GM21619 (cell line): ENCODE measurements at regions not wholly inside any gene's neighbourhood (a gene's known extent, or its start where the extent isn't known, plus 50 kb on each side); places are given as distances from the start of the nearest gene placed in this dataset.
A peak's percentile ranks its signal among the peaks of the same experiment; 100 is the strongest.

Experiments
- ATAC-seq: cut with Tn5 transposase; IDR thresholded peaks from one replicate; pipeline ENCODE4 v1.9.1; 2021; ENCODE audit not compliant: unreplicated experiment

DNA sequence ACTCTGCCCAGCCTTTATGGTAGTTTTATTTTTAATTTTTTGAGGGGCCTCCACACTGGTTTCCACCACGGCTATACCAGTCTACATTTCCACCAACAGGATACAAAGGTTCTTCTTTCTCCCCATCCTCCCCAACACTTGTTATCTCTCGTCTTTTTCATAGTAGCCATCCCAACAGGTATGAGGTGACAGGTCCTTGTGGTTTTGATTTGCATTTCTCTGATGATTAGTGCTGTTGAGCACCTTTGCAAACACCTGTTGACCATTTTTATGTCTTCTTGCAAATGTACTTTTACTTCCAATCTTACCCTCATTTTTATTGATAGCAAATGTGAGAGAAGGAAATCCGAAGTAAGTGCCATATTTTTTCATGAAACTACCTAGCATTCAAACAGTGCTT is 195.4 kb upstream of the PREP start:
- no peak for ATAC-seq

DNA sequence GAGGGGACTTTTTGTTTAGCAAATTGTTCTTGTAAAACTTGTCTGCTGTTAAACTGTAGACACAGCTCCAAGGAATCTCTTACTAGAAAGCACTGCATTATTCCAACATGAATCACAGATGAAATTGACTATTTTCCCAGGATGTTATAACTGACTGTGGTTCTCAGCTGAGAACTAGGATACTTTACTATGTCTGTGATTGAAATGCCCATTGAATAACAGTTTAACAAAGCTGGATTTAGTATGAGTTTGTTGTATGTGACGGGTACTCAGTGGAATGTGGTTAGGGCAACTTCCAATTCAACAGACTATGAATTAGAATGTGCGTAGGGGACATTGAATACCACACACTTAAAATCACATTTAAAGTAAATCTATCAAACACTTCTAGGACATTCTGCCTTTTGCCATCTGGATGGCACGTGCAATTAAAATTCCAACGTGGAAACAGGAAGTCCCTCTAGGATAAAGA is 193.4 kb upstream of the PREP start:
- no peak for ATAC-seq

DNA sequence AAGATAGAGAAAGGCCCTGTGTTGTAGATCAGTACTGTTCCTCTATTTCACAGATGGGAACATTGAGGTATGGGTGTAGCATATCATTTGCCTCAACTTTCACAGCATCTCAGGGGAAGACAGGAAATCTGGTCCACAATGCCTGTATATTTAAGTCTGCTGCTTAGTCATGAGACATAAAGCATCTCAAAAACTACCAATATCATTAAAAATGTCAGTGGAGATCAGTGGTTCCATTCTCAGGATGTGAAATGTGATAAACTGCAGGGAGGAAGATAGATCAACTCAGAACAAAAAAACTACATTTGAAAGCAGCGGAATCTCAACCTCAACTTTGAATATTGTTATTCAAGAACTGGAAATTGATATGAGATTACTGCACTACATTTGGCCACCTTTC is 192.9 kb upstream of the PREP start:
- ATAC-seq = no peak

DNA sequence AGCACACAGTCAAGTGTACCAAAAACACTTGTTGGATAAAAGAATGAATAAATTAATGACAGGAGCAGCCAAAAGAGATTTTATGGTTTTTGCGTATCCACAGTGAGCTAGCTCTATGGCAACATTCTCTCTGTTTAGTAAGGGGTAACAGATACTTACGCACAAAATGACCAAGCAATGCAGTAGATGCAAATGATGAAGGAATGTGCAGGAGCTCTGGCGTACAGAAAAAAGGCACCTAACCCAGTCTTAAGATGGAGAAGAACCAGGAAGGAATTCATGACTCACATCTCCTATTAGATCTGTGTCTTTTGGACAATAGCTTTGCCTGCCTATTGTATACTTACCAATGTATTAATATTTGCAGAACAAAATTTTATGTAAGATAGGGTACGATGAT is 191.9 kb upstream of the PREP start:
- ATAC-seq = no peak

DNA sequence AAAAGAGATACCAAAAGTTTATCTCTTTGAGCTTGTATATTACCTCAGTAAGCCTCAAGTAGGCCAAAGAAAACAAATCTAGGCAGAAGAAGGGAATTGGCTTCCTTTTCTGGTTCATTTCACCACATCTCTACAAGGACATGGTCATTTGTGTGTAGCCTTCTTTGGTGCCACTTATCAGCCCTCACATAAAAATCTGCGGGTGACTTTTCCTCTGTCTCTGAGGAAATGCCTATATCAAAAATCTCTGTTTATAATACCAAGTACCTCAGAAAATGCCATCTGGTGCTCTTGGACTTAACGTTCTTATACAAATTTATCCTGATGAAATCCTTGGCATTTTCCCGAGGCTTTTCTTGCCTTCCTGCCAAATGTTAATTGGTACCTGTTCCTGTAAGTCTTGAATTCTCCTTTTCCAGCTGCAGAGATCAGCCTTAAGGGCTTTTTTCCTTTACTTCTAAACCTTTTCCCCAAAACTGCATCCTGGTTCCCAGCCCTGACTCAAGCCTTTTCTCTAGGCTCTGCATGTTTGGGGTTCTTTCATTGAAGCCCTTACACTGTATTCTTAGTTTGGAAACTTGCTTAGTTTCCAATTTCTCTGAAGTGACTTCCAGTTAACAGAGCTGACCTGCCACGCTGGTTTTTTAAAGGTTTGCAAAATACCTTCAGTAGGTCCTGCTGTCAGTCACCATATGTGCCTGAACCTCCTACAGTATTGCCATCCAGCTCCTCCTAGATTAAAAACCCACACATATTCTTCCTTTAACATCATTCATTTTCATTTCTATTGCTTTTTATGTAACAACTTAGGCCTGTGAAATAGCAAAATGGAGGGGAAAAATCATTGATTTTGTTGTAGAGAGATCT is 191.2 kb upstream of the PREP start:
- ATAC-seq = no peak

DNA sequence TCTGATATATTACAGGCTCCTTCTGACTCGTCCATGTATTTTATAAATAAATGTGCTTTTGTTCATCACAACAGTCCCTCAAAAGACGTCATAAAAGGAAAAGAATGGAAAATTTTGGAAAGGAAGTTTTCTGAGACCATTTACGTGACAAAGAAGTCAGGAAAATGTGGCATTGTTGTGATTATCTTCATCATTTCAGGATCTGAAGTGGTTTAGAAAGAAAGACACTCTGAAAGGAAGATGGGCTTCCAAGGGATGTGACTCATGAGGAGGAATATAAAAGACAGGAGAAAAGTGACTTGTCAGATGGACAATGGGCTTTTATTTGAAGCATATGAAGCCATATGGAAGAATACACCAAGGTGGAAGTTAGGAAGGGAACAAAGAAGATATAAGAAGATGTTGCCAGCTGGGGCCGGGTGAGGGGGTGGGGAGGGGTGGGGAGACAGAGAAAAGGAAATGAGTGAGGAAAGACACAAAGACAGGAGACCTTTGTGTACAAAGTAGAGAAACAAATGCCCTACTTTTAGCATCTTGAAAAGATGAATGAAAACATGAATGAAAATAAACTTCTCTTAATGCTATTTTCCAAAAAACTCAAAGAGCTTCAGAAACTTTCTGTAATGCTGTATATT is 190.3 kb upstream of the PREP start:
- ATAC-seq = no peak

DNA sequence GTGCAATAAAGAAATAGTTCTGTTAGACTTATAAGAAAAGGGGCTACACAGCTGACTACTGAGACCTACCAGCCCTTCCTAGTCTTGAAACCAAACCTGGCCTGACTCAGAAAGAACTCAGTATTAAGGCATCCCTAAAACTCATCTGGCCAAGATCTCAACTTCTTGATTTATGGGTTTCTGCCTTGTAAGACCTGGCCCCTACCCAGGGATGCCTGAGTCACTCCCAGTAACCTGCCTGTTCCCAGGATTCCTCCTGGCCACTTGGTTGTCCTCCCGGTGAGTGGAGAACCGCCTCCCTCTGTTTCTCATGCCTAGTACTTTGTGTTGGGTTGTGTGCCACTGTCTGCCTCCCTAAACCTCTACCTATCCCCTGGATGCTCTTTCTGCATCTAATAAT is 189.4 kb upstream of the PREP start:
- ATAC-seq = no peak

DNA sequence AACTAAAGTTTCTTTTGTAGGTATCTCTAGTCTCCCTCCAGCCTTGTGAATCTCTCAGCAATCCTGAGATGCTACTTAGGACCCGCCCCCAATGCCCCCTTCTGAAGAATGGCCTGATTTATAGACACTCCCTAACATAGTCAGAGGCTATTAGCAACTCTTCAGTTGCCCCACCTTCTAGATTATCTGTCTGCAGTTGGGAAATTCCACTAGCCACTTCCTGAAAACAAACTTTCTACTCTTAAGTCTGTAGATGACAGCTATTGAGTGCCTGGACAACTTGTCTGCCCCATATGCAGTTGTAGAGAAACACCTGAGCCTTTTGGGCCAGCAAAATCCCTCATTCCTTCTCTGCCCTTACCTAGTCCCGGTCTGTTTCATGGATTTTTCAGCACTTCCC is 188.2 kb upstream of the PREP start:
- ATAC-seq = peak; percentile 94

DNA sequence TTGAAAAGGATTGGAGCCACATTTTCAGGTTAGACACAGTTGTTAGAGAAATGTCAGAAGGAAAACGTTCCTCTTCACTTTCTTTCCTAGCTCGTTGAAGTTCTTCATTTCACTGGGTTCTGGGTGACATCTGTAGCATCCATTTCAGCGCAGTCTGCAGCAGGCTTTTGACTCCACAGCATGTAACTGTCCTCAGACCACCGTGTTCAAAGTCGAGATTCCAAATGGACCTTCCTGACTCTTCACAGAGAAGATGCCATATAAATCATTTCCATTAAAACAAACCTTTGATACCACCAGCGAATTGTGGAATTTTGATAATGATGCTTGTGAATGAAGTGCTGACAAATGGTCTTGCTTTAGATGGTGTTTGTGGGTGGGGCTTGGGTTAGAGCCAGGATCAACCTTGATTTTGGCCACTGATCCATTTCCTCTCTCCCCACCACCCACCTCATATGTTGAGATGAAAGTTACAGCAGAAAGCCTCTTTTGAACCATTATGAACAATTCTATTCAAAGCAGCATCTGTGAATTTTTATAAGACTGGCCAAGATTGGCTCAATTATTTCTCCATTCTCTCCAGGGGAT is 185.3 kb upstream of the PREP start:
- no peak for ATAC-seq

DNA sequence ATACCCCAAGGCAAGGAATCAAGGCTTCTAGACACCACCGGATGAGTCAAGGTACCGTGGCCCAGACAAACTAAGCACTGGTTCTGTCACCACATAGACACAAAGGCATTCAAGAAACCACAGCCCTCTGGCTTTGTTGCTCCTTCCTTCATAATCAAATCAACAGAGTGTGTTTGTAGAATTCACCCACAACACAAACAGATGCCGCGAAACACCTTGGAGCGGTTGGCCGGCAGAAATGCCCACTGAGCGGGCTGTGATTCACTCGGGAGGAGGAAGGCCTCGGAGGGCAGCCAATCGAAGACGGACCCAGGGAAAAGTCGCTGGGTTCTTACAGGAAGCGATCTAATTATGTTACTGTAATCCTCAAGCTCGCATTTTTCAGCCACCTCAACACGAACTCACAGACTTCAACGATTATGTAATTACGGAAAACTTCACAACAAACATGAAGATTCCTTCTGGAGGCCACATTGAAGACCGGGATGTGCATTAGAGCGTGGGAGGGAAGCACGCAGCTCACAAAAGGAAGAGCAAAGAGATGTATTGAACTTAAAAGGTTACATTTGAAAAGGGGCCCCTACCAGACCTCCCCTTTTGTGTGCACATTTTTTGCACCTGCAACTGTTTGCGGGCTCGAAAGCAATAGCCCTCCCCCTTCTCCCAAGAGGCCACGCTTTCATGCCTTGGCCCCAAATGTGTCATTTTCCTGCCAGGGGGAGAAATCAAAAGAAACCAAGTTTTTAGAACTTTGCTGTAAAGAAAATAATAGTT is 184.7 kb upstream of the PREP start:
- ATAC-seq = no peak

DNA sequence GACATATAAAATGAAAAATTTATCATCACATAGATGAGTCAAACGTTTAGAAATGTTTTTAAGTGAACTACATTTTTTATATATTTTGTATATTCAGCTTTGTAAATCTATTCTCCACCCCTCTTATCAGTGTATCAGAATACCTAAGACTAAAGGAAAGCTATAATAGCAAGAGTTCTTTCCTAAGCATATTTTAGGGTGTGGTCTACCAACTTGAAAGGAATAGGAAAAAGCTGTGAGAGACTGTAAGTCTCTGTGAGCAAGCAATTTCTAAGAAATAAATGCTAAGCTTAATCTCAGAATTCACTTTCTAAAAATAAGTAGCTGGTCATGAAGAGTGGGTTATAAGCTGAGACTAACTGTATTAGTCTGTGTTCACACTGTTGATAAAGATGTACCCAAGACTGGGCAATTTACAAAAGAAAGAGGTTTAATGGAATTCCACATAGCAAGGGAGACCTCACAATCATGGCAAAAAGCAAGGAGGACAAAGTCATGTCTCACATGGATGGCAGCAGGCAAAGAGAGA is 175.4 kb upstream of the PREP start:
- ATAC-seq = no peak

DNA sequence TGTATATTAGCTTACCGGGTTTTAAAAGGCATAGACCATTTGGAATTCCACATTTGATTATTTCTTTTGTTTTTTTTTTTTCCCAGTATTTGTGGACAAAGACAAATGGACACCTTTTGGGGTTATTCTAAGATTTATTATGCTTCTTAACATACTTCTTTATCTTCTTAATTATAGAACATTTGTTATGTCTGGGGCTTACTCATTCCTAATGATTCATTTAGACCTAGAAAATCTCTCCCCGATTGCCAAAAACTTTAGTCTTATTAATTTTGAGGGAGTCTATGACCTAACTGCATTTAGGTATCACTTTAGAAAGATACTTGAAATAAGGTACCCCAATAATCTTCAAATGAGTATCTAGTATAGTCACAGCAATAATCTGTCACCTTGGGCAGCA is 170.7 kb upstream of the PREP start:
- ATAC-seq = no peak

DNA sequence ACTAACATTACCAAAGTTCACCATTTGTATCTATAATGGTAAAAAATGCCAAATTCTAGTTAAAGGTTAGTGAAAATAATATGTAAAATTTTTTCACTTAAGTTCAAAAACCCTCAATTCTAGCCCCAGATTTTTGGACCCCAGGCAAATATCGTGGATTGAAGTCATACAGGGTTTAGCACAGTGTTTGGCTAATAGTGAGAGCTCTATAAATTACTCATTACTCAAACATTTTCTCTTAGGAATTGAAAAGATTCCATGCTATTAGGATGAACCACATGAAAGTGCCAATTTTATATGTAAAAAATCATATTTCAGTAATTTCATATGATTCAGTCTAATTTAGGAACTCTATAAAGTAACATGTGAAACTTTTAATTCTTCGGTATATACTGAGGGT is 170.3 kb upstream of the PREP start:
- ATAC-seq = no peak

DNA sequence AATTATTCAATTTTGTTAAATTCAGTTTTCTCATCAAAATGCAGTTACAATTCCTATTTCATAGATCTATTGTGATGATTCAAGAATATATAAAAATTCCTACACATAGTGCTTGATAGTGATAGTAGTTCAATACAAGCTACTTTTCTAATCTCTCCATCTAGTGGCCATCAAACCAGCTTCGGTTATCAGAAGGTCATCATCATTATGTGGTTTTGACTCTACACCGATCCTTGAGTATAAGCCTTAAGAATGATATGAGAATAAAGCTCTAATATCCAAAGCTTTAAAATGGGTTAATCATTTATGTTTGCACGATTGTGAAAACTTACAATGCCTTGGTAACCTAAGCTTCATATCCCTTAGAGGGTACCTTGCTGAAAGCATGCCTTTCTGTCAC is 167.5 kb upstream of the PREP start:
- no peak for ATAC-seq

DNA sequence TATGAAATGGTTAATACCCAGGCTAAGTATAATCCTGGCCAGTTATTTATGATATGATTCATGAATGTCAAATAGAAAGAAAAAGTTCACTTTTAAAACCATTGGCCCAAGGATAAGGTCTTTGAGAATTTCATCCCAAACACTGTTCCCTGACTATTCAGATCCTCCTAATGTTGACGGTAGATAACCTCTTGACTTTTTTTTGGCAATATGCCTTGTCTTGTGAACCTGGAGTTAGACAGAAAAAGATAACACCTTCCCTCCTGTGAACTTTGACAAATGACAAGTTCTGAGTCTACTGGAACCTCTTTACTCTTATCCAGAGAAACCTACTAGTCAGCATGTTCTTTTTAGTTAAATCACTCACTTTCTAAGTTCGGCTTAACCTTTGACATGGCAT is 166.8 kb upstream of the PREP start:
- ATAC-seq = no peak

DNA sequence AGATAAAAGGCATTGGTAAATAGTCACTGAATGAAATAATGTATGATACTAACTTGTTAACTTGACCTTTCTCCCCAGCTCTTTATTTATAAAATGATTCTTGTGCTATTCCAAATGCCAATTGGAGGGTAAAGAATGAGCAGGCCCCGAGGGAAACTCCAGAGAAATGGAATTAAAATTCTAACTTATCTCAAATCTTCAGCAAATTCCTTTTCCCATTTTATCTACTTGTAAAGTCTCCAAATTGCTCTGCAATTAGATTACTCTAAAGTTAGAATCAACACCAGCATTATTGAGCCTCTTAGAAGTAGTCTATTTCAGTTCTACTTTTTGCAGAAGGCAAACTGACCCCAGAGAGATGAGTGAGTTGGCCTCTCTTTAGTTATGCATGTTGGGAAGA is 165.9 kb upstream of the PREP start:
- ATAC-seq = no peak

DNA sequence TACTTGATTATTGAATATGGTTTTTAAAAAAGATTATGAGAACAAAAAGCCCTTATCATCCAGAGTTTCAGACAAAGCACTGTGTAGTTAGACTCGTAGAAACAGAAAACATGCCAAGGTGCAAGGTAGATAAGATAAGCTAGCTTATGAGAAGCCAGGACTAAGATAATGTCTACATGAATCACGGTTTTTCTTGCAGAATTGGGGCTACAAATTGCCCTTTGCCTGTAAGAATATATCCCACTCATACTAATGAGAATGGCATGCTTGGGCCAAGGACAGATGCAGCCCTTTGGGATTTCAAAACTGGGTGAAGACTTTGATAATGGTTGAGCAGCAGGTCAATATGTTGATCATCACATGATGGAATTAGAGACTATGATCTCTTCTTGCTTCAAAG is 165.3 kb upstream of the PREP start:
- ATAC-seq = no peak

DNA sequence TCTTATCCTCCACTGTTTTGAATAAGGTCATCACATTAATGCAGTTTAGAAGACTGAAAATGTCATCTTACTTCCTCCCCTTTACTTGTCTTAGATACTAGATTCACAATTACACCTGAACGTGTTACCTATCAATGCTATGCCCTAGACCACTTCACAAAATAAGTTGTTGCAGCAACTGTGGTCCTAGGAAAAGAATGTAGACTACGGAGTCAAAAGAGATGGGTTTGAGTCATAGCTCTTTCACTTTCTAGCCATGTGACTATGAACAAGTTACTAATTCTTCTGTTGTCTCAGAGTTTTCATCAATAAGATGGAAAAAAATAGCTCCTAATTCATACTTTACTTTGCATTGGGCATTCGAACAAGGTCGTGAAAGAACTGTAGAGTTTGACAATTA is 164.3 kb upstream of the PREP start:
- no peak for ATAC-seq

DNA sequence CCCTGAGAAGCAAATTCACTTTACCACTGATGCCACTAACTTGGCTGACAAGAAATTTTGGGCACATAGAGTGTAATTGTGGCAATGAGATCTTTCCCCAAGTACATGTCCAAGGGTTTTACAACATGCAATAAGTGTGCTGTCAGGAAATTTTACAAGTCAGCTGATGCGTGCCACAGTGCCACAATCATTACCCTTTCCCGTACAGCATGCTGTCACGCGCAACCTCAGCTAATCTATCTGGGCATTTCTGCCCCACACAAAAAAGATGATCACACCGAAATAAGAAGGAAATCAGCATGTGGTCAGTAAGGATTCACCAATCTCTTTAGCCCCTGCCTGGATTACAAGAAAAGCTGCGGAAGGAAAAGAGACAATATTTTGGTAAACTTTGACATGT is 163.6 kb upstream of the PREP start:
- ATAC-seq = no peak

DNA sequence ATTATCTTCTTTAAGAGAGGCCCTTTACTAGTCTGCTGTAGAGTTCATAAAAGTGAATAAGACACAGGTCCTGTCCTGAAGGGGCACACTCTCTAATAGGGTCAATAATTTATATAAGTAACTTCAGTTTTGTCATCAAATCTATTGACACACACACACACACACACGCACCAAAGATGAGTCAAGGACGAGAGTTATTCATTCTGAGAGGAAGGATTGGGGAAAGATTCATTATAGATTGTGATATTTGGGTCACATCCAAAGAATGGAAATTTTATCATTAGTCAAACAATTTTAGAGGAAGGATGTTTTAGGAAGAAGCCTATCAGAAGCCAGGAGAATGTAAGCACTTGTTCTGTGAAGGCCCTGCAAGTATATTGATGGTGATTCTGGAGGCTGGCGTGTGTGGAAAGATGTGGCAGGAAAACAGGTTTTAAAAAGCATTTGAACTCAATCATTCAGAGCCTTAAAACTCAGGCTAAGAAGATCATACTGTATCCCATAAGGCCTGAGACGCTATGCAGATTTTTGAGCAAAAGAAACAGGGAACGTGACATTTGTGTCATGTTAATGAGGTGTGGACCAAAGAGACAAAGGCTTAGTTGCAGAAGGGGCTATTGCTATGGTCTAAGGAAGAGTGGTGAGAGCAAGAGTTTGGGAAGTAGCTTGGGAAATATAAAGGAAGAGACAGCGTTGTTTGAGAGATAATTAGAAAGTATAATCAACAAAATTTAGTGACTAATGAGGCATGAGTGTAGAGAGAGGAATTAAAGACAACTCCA is 161.4 kb upstream of the PREP start:
- no peak for ATAC-seq

DNA sequence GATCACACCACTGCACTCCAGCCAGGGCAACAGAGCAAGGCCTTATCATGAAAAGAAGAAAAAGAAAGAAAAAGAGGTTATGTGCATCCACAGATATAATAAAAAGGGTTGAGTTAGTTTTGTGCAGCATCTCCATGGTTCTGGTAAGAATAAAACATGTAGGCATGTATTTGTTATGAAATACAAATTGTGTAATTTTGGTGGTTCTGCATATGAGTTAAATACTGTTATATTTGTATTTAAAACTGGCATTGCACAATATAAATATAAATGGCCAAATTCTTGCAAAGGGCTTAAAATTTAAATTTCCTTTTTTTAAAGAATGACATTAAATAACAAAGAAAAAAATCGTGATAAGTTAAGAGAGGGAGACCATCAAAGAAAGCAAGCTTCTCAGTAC is 159.1 kb upstream of the PREP start:
- ATAC-seq = no peak
